MM.1S (cell line): ENCODE measurements at regions not wholly inside any gene's neighbourhood (a gene's known extent, or its start where the extent isn't known, plus 50 kb on each side); places are given as distances from the start of the nearest gene placed in this dataset.

ENCODE experiments used
- DNase-seq: peaks from one replicate; pipeline ENCODE4 v3.0.0-alpha.2; 2015
- H2AFZ ChIP-seq: fragments of 300-600 bp; sonication (generic); 2 replicates; pipeline ENCODE4 v1.6.0; 2016; ENCODE audit warnings: antibody characterized with exemption, low read length
- H3F3A ChIP-seq: fragments of 300-600 bp; sonication (generic); 2 replicates; pipeline ENCODE4 v1.6.1; 2016; ENCODE audit warnings: mild to moderate bottlenecking, antibody characterized with exemption, low read length, moderate library complexity, mixed read lengths; ENCODE audit not compliant: insufficient read depth
- H3K27ac ChIP-seq: fragments of 300-600 bp; sonication (generic); 2 replicates; pipeline ENCODE4 v1.5.1; 2016; ENCODE audit warnings: mild to moderate bottlenecking, low read length
- H3K27me3 ChIP-seq: fragments of 300-600 bp; sonication (generic); replicated peaks from 2 replicates; pipeline ENCODE4 v1.6.0; 2016; ENCODE audit warnings: low read length; ENCODE audit not compliant: insufficient read depth
- H3K36me3 ChIP-seq: fragments of 300-600 bp; sonication (generic); replicated peaks from 2 replicates; pipeline ENCODE4 v1.6.1; 2016; ENCODE audit warnings: mild to moderate bottlenecking, low read length, mixed read lengths; ENCODE audit not compliant: insufficient read depth
- H3K4me1 ChIP-seq: fragments of 300-600 bp; sonication (generic); 2 replicates; pipeline ENCODE4 v1.6.1; 2016; ENCODE audit warnings: low read length, mixed read lengths
- H3K4me2 ChIP-seq: fragments of 300-600 bp; sonication (generic); 2 replicates; pipeline ENCODE4 v1.6.0; 2016; ENCODE audit warnings: low read depth, low read length
- H3K4me3 ChIP-seq: fragments of 300-600 bp; sonication (generic); 2 replicates; pipeline ENCODE4 v1.5.1; 2016; ENCODE audit warnings: low read length, mixed read lengths
- H3K79me2 ChIP-seq: fragments of 300-600 bp; sonication (generic); 2 replicates; pipeline ENCODE4 v1.6.1; 2016; ENCODE audit warnings: mixed run types, low read length, mixed read lengths
- H3K9ac ChIP-seq: fragments of 300-600 bp; sonication (generic); 2 replicates; pipeline ENCODE4 v1.6.1; 2016; ENCODE audit warnings: low read length, mixed read lengths
- H3K9me2 ChIP-seq: fragments of 300-600 bp; sonication (generic); replicated peaks from 2 replicates; pipeline ENCODE4 v1.6.1; 2016; ENCODE audit warnings: mild to moderate bottlenecking, low read length, mixed read lengths; ENCODE audit not compliant: insufficient read depth
- H3K9me3 ChIP-seq: fragments of 300-600 bp; sonication (generic); replicated peaks from 2 replicates; pipeline ENCODE4 v1.6.1; 2016; ENCODE audit warnings: mild to moderate bottlenecking, low read length, mixed read lengths; ENCODE audit not compliant: insufficient read depth
- H4K20me1 ChIP-seq: fragments of 300-600 bp; sonication (generic); 2 replicates; pipeline ENCODE4 v1.6.1; 2016; ENCODE audit warnings: mild to moderate bottlenecking, low read length, moderate library complexity, mixed read lengths; ENCODE audit not compliant: insufficient read depth
- EZH2 ChIP-seq: fragments of 300-600 bp; sonication (generic); optimal IDR thresholded peaks from 2 replicates; pipeline ENCODE3; 2017; ENCODE audit warnings: low read depth, mild to moderate bottlenecking, antibody characterized with exemption, low read length, mixed read lengths
- EZH2phosphoT487 ChIP-seq: fragments of 300-600 bp; sonication (generic); IDR thresholded peaks from 2 replicates; pipeline ENCODE4 v1.6.1; 2018; ENCODE audit warnings: antibody characterized with exemption, low read length
- TF ChIP-seq, protein P1 (sequence below): fragments of 300-600 bp; sonication (generic); IDR thresholded peaks from 2 replicates; pipeline ENCODE4 v1.5.1; 2016; ENCODE audit warnings: antibody characterized with exemption, low read length, mixed read lengths

GRCh38 chr16:65657071-65657494, 535.2 kb upstream of the CDH11 start:
- TF ChIP-seq EZH2phosphoT487 (no peak), EZH2 (no peak)
- TF ChIP-seq, protein P1, sequence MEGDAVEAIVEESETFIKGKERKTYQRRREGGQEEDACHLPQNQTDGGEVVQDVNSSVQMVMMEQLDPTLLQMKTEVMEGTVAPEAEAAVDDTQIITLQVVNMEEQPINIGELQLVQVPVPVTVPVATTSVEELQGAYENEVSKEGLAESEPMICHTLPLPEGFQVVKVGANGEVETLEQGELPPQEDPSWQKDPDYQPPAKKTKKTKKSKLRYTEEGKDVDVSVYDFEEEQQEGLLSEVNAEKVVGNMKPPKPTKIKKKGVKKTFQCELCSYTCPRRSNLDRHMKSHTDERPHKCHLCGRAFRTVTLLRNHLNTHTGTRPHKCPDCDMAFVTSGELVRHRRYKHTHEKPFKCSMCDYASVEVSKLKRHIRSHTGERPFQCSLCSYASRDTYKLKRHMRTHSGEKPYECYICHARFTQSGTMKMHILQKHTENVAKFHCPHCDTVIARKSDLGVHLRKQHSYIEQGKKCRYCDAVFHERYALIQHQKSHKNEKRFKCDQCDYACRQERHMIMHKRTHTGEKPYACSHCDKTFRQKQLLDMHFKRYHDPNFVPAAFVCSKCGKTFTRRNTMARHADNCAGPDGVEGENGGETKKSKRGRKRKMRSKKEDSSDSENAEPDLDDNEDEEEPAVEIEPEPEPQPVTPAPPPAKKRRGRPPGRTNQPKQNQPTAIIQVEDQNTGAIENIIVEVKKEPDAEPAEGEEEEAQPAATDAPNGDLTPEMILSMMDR: no peak

DNA sequence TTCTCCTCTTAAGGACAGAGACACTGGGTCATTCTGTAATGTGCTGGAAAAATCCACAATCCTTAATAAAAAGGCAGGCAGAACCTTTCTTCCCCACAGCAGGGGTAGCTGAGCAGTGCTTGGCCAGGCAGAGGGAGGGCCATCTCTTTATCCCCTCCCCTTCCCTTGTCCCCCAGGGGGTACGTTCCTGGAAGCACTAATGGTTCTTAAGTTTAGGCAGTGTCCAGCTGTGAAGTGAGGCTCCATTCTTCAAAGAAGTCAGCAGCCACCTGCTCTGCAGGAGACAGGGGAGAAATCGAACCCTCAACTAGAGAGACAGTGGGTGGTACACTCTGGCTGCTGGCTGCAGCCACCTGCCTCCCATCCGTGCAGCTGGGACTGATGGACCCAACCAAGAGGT, 533.9 kb upstream of the CDH11 start:
- no peak overlapping the region for H3K9ac ChIP-seq
- no peaks in the 10 kb centered on the region for H3K27me3 ChIP-seq
- TF ChIP-seq EZH2phosphoT487: no peak
- TF ChIP-seq EZH2: no peak
- TF ChIP-seq, protein P1: no peak
- no peaks in the 10 kb centered on the region for H3F3A ChIP-seq
- no peak for DNase-seq
- no peaks in the 10 kb centered on the region for H3K79me2 ChIP-seq
- no peaks in the 10 kb centered on the region for H3K36me3 ChIP-seq
- H3K4me2 ChIP-seq: no peak overlapping the region
- no peaks in the 10 kb centered on the region for H3K9me3 ChIP-seq
- no peaks in the 10 kb centered on the region for H4K20me1 ChIP-seq
- H3K4me3 ChIP-seq: no peak overlapping the region
- no peaks in the 10 kb centered on the region for H3K9me2 ChIP-seq
- no peaks in the 10 kb centered on the region for H3K4me1 ChIP-seq
- H3K27ac ChIP-seq: no peak overlapping the region
- H2AFZ ChIP-seq: no peak overlapping the region

More at GRCh38 chr16:65657071-65657494, 535.2 kb upstream of the CDH11 start:
- Histone ChIP-seq H3K9me2 (no peaks in the 10 kb centered on the region), H3K4me3 (no peak overlapping the region), H3K9me3 (no peaks in the 10 kb centered on the region), H4K20me1 (no peaks in the 10 kb centered on the region), H2AFZ (no peak overlapping the region), H3K4me2 (no peak overlapping the region), H3F3A (no peaks in the 10 kb centered on the region), H3K27ac (no peak overlapping the region), H3K4me1 (no peaks in the 10 kb centered on the region), H3K36me3 (no peaks in the 10 kb centered on the region), H3K9ac (no peak overlapping the region), H3K27me3 (no peaks in the 10 kb centered on the region), H3K79me2 (no peaks in the 10 kb centered on the region)
- DNase-seq: no peak

DNA sequence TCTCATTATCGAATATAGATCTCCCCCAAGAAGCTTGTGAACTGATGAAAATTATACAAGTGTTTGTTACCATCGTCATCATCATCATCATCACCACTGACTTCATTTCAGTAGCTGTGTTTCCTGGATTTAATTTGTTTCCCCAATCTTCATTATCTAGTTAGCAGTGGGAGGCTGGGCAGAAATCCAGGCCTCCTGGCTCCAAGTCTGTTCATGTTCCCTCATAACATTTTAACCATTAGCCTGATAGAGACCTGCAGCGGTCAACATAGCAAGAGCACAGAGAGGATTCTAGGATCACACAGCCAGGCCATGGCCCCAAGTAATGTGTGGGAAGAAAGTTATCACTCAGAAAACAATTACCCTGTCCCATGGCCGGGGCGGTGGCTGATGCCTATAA, 526.2 kb upstream of the CDH11 start:
- no peak for DNase-seq
- TF ChIP-seq EZH2phosphoT487: no peak
- Histone ChIP-seq H3K79me2 (no peaks in the 10 kb centered on the region), H4K20me1 (no peaks in the 10 kb centered on the region), H3K27ac (no peak overlapping the region), H3K4me2 (no peak overlapping the region), H3K4me1 (no peaks in the 10 kb centered on the region), H3K36me3 (no peaks in the 10 kb centered on the region), H3K4me3 (no peak overlapping the region), H3K9ac (no peak overlapping the region), H3K27me3 (no peaks in the 10 kb centered on the region), H3K9me2 (no peaks in the 10 kb centered on the region), H2AFZ (no peak overlapping the region), H3F3A (no peaks in the 10 kb centered on the region), H3K9me3 (no peaks in the 10 kb centered on the region)

DNA sequence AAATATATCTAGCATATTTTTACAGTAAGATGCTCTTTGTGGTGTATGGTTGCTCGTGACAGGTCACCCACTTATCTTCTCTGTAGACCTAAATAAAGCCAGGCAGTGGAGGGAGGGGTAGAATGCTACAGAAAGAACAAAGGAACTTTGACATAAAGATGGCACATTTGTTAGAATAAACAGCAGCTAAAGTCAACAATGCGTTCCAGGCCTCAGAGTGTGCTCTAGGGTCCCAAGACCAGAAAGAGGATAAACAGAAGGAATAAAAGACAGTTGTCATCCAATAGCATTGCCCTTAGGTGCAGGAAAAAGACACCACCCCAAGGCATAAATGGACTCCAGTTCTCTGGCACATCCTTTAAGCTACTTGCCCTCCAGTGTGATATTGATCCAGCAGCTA, 523.0 kb upstream of the CDH11 start:
- no peaks in the 10 kb centered on the region for H3F3A ChIP-seq
- H3K79me2 ChIP-seq: no peaks in the 10 kb centered on the region
- no peaks in the 10 kb centered on the region for H4K20me1 ChIP-seq
- H3K9me2 ChIP-seq: no peaks in the 10 kb centered on the region
- TF ChIP-seq EZH2: no peak
- no peak for TF ChIP-seq EZH2phosphoT487
- TF ChIP-seq, protein P1: no peak
- no peak overlapping the region for H3K9ac ChIP-seq
- no peak for DNase-seq
- H3K27ac ChIP-seq: no peak overlapping the region
- no peak overlapping the region for H3K4me2 ChIP-seq
- H3K4me3 ChIP-seq: no peak overlapping the region
- no peak overlapping the region for H2AFZ ChIP-seq
- H3K4me1 ChIP-seq: no peaks in the 10 kb centered on the region
- H3K27me3 ChIP-seq: no peaks in the 10 kb centered on the region
- H3K36me3 ChIP-seq: no peaks in the 10 kb centered on the region
- no peaks in the 10 kb centered on the region for H3K9me3 ChIP-seq
